ENCODE measurements at regions not wholly inside any gene's neighbourhood (a gene's known extent, or its start where the extent isn't known, plus 50 kb on each side); places are given as distances from the start of the nearest gene placed in this dataset.

DNA sequence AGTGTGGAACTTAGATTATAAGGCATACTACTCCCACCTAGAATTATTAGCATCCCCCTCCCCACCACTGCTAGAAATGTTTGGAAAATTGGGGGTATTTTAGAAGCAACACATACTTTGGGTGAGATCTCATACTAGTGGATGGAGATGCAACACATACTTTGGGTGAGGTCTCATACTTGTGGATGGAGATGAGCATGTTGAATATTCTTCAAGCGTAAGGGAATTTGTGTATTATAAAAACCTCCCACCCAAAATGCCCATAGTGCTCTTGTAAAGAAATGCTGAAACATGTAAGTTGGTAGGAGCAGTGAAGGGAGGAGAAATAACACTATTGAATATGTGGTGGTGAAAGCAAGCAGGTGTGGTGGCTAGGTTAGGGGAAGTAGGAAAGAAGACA is 124.0 kb upstream of the EPHA3 start:
- no peak for TF ChIP-seq POLR2AphosphoS5 (IDR thresholded peaks at IDR 0.05)
- TF ChIP-seq, protein P1, sequence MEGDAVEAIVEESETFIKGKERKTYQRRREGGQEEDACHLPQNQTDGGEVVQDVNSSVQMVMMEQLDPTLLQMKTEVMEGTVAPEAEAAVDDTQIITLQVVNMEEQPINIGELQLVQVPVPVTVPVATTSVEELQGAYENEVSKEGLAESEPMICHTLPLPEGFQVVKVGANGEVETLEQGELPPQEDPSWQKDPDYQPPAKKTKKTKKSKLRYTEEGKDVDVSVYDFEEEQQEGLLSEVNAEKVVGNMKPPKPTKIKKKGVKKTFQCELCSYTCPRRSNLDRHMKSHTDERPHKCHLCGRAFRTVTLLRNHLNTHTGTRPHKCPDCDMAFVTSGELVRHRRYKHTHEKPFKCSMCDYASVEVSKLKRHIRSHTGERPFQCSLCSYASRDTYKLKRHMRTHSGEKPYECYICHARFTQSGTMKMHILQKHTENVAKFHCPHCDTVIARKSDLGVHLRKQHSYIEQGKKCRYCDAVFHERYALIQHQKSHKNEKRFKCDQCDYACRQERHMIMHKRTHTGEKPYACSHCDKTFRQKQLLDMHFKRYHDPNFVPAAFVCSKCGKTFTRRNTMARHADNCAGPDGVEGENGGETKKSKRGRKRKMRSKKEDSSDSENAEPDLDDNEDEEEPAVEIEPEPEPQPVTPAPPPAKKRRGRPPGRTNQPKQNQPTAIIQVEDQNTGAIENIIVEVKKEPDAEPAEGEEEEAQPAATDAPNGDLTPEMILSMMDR (IDR thresholded peaks at IDR 0.05) = no peak

Data from breast epithelium (tissue), 3 donors.